NCI-H226 (cell line): ENCODE measurements at regions not wholly inside any gene's neighbourhood (a gene's known extent, or its start where the extent isn't known, plus 50 kb on each side); places are given as distances from the start of the nearest gene placed in this dataset.
"Not testable (repeated sequence)": the region's sequence is repeated elsewhere in the genome, so short reads cannot be mapped to it uniquely, and the experiment has no call there.

Source experiments
- DNase-seq: peaks from one replicate; pipeline ENCODE4 v3.0.0-alpha.2; 2015

GRCh38 chr10:34907743-34908430 is 92.8 kb upstream of the PARD3 start:
- DNase-seq = no peak

GRCh38 chr10:34906067-34906965 is 91.2 kb upstream of the PARD3 start:
- no peak for DNase-seq

- no peak for DNase-seq
Measured at GRCh38 chr10:34905200-34905927, 90.3 kb upstream of the PARD3 start.

- no peak for DNase-seq
Measured at GRCh38 chr10:34904191-34904590, 89.1 kb upstream of the PARD3 start.

GRCh38 chr10:34899161-34899560 is 84.1 kb upstream of the PARD3 start:
- no peak for DNase-seq

GRCh38 chr10:34895977-34896376 is 80.9 kb upstream of the PARD3 start:
- DNase-seq = no peak

GRCh38 chr10:34895046-34895445 is 80.0 kb upstream of the PARD3 start:
- DNase-seq = not testable (repeated sequence)

- not testable (repeated sequence) for DNase-seq
Measured at GRCh38 chr10:34892521-34892920, 77.4 kb upstream of the PARD3 start.

- no peak for DNase-seq
Measured at GRCh38 chr10:34890939-34891338, 75.8 kb upstream of the PARD3 start.

GRCh38 chr10:34889004-34889869 is 74.1 kb upstream of the PARD3 start:
- DNase-seq = no peak

GRCh38 chr10:34886906-34887642 is 72.0 kb upstream of the PARD3 start:
- no peak for DNase-seq

- peak; percentile 30 for DNase-seq
Measured at GRCh38 chr10:34885898-34886297, 70.8 kb upstream of the PARD3 start.

GRCh38 chr10:34885011-34885410 is 69.9 kb upstream of the PARD3 start:
- DNase-seq = no peak

- no peak for DNase-seq
Measured at GRCh38 chr10:34884272-34884952, 69.3 kb upstream of the PARD3 start.

- no peak for DNase-seq
Measured at GRCh38 chr10:34880817-34881216, 65.7 kb upstream of the PARD3 start.

GRCh38 chr10:34878651-34879050 is 63.6 kb upstream of the PARD3 start:
- DNase-seq = not testable (repeated sequence)

GRCh38 chr10:34875061-34875460 is 60.0 kb upstream of the PARD3 start:
- no peak for DNase-seq

- no peak for DNase-seq
Measured at GRCh38 chr10:34872820-34873219, 57.7 kb upstream of the PARD3 start.

GRCh38 chr10:34869135-34869836 is 54.2 kb upstream of the PARD3 start:
- DNase-seq = no peak

GRCh38 chr10:34868589-34868988 is 53.5 kb upstream of the PARD3 start:
- DNase-seq = no peak

- DNase-seq = no peak
Measured at GRCh38 chr10:34866848-34867247, 51.8 kb upstream of the PARD3 start.
